ENCODE measurements at regions not wholly inside any gene's neighbourhood (a gene's known extent, or its start where the extent isn't known, plus 50 kb on each side); places are given as distances from the start of the nearest gene placed in this dataset.

- TF ChIP-seq, protein P1, sequence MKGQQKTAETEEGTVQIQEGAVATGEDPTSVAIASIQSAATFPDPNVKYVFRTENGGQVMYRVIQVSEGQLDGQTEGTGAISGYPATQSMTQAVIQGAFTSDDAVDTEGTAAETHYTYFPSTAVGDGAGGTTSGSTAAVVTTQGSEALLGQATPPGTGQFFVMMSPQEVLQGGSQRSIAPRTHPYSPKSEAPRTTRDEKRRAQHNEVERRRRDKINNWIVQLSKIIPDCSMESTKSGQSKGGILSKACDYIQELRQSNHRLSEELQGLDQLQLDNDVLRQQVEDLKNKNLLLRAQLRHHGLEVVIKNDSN (IDR thresholded peaks at IDR 0.05): no peak
- TF ChIP-seq ZBTB7A (IDR thresholded peaks at IDR 0.05; ENCODE audit: low read depth) (no peak), YY1 (IDR thresholded peaks at IDR 0.05; ENCODE audit: low read depth) (no peak), FOXM1 (IDR thresholded peaks at IDR 0.05; ENCODE audit: borderline replicate concordance, low read depth) (no peak), TCF12 (IDR thresholded peaks at IDR 0.05; ENCODE audit: low read depth) (no peak), EP300 (IDR thresholded peaks at IDR 0.05; ENCODE audit: borderline replicate concordance) (no peak), CREB1 (IDR thresholded peaks at IDR 0.05; ENCODE audit: low read depth) (no peak), REST (IDR thresholded peaks at IDR 0.05; ENCODE audit: low read depth) (no peak), NFIC (IDR thresholded peaks at IDR 0.05) (no peak), TAF1 (IDR thresholded peaks at IDR 0.05; ENCODE audit: low read depth) (no peak), RAD21 (IDR thresholded peaks at IDR 0.05; ENCODE audit: low read depth) (no peak), CEBPB (IDR thresholded peaks at IDR 0.05) (no peak), EGR1 (IDR thresholded peaks at IDR 0.05) (no peak)
- TF ChIP-seq, protein P2, sequence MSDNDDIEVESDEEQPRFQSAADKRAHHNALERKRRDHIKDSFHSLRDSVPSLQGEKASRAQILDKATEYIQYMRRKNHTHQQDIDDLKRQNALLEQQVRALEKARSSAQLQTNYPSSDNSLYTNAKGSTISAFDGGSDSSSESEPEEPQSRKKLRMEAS (IDR thresholded peaks at IDR 0.05): no peak
These were observed 499.1 kb upstream of the CDH5 start for GRCh38 chr16:65867276-65867960.

Data from Ishikawa (cell line).